ENCODE measurements at regions not wholly inside any gene's neighbourhood (a gene's known extent, or its start where the extent isn't known, plus 50 kb on each side); places are given as distances from the start of the nearest gene placed in this dataset.

- no peak overlapping the region for H3K4me3 ChIP-seq (ENCODE audit: low read depth, low read length)
- no peak for TF ChIP-seq CTCF (conservative IDR thresholded peaks at IDR 0.05; ENCODE audit: low read depth, low read length)
- peak; percentile 49 for DNase-seq (ENCODE audit: low read depth)
Measured at GRCh38 chr12:91434081-91434480, 251.5 kb upstream of the DCN start.

- DNase-seq (ENCODE audit: low read depth) = no peak
- no peak for TF ChIP-seq CTCF (conservative IDR thresholded peaks at IDR 0.05; ENCODE audit: low read depth, low read length)
Measured at GRCh38 chr12:91432755-91433154, 250.1 kb upstream of the DCN start.

GRCh38 chr12:91432089-91432488, 249.5 kb upstream of the DCN start:
- peak; percentile 90 for DNase-seq (ENCODE audit: low read depth)
- no peak for TF ChIP-seq CTCF (conservative IDR thresholded peaks at IDR 0.05; ENCODE audit: low read depth, low read length)

More at GRCh38 chr12:91432755-91433154, 250.1 kb upstream of the DCN start:
- no peak overlapping the region for H3K4me3 ChIP-seq (ENCODE audit: low read depth, low read length)

GRCh38 chr12:91424506-91424905, 241.9 kb upstream of the DCN start:
- no peak overlapping the region for H3K4me3 ChIP-seq (ENCODE audit: low read depth, low read length)
- no peak for TF ChIP-seq CTCF (conservative IDR thresholded peaks at IDR 0.05; ENCODE audit: low read depth, low read length)

More at GRCh38 chr12:91432089-91432488, 249.5 kb upstream of the DCN start:
- no peak overlapping the region for H3K4me3 ChIP-seq (ENCODE audit: low read depth, low read length)

GRCh38 chr12:91423693-91424050, 241.1 kb upstream of the DCN start:
- DNase-seq (ENCODE audit: low read depth) = no peak
- TF ChIP-seq CTCF (conservative IDR thresholded peaks at IDR 0.05; ENCODE audit: low read depth, low read length) = no peak
- no peak overlapping the region for H3K4me3 ChIP-seq (ENCODE audit: low read depth, low read length)

More at GRCh38 chr12:91424506-91424905, 241.9 kb upstream of the DCN start:
- no peak for DNase-seq (ENCODE audit: low read depth)

- no peak overlapping the region for H3K4me3 ChIP-seq (ENCODE audit: low read depth, low read length)
- TF ChIP-seq CTCF (conservative IDR thresholded peaks at IDR 0.05; ENCODE audit: low read depth, low read length) = no peak
- no peak for DNase-seq (ENCODE audit: low read depth)
Measured at GRCh38 chr12:91422811-91423692, 240.4 kb upstream of the DCN start.

GRCh38 chr12:91422127-91422526, 239.5 kb upstream of the DCN start:
- no peak for TF ChIP-seq CTCF (conservative IDR thresholded peaks at IDR 0.05; ENCODE audit: low read depth, low read length)
- no peak for DNase-seq (ENCODE audit: low read depth)

More at GRCh38 chr12:91422127-91422526, 239.5 kb upstream of the DCN start:
- no peak overlapping the region for H3K4me3 ChIP-seq (ENCODE audit: low read depth, low read length)

Measured in choroid plexus epithelial cell (primary cell).